ENCODE measurements at regions not wholly inside any gene's neighbourhood (a gene's known extent, or its start where the extent isn't known, plus 50 kb on each side); places are given as distances from the start of the nearest gene placed in this dataset.

GRCh38 chr19:56987184-56987583, 132.6 kb upstream of the USP29 start:
- TF ChIP-seq CTCF (IDR thresholded peaks at IDR 0.05), result no peak
- no peak for TF ChIP-seq POLR2A (IDR thresholded peaks at IDR 0.05)

Measured in Peyer's patch (tissue), 4 donors.